ENCODE measurements at regions not wholly inside any gene's neighbourhood (a gene's known extent, or its start where the extent isn't known, plus 50 kb on each side); places are given as distances from the start of the nearest gene placed in this dataset.

DNA sequence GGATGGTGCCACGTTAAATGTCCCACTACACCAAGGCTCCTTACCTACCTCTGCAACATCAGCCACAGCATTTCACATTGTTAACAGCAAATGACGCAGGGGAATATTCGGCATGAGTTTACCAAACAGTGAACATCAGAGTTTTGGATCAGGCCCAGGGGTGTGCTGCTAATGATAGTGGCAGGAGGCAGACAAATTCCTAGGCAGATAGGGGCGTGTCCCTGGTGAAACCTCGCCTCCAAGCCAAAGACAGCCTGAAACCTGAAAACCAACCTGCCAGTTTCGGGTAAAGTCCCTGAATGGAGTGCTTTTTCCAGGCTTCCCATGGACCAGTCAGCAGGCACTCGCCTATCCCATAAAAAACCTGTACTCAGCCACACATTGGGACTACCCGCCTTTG, 133.6 kb downstream of the SH3BGRL2 start:
- peak in 1 of 2 experiments; percentile 55 for DNase-seq

DNA sequence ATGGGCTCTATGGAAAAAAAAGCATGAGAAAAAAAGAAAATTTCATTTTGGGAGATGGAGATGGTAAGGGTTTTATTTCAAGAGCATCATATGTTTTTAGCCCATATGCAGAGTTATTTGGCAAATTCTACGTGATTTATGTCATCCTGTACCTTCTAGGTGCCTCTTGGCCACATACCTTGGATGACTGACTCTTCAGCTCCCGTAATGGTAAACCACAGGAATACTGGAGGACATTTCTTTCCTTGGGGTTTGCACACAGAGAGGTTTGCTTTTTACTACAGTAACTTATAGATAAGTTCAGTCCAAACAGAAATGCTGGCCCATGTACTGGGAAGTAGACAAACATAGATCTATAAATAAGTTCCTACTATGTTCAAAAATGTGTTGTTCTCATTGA, 132.2 kb downstream of the SH3BGRL2 start:
- no peak for DNase-seq

DNA sequence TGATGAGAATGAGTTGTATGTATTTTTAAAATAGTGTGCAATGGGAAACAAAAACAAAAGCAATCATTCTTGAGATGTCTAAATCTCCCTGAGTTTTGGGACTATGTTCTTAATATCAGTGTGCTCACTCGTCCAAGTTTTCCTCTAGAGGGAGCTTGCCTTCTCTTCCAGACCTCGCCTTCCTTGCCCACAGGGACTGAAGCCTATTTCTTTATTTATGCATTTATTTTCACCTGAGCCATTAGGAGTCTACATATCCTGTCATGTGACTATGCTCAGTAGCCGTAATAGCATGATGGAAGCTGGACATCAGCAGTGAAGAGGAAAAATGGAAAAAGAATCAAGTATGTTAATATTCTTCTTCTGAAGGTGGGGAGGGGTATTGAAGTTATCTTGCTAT, 131.2 kb downstream of the SH3BGRL2 start:
- DNase-seq, result peak in 1 of 2 experiments; percentile 23

DNA sequence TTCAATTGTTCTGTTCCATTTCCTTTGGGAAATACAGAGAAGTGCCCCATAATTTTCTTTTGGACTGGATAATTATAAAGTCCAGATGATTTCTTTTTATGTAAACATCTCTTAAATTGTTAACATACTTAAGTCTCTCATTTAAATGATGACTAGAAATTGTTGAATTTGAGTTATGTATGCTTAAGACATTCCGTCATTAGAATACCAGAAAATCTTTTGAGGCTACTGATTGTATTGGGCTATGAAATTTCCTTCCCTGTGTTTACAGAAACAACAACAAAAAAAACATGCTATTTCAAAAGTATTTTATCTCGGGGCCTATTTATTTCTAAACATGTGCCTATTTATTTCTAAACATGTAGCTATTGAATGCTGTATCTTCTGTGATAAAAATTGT, 125.4 kb downstream of the SH3BGRL2 start:
- DNase-seq, result no peak

DNA sequence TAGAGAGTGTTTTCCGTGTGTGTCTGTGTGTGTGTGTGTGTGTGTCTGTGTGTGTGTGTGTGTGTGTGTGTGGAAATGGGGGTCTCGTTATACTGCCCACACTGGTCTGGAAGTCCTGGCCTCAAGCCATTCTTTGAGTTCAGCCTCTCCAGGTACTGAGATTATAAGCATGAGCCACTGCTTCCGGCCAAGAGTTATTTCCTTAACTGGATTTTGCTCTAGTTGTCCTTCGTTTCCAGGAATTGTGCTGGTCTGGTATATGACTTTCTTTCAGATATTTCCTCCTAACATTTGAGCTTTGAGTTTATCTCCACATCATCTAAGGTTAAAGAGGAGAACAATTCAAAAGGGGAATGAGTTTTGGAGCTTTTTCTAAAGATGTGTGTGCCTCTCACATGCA, 124.8 kb downstream of the SH3BGRL2 start:
- no peak for DNase-seq

Measured in NCI-H446 (cell line).